ENCODE measurements at regions not wholly inside any gene's neighbourhood (a gene's known extent, or its start where the extent isn't known, plus 50 kb on each side); places are given as distances from the start of the nearest gene placed in this dataset.

DNA sequence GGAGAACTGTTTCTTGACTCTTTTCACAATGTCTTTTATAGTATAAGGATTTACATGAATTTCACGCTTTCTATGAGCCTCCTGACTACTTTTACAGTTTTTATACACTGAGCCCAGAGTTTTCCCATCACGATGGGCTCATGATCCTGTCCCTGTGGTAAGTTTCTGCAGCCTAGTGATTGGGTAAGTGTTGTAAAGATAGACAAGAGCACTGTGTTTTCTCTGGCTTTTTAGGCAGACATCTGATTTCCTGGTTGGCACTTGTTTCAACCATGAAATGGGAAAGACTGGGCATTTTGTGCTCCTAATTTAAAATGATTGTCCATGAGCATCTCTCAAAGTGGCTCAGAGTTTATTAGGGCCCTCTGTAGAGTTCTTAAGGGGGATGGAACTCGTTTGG lies 299.0 kb downstream of the FAT3 start:
- no peak for TF ChIP-seq TCF12 (IDR thresholded peaks at IDR 0.05; ENCODE audit: low read depth)
- TF ChIP-seq TEAD4 (IDR thresholded peaks at IDR 0.05): no peak
- TF ChIP-seq CEBPB (IDR thresholded peaks at IDR 0.05): no peak
- TF ChIP-seq EGR1 (IDR thresholded peaks at IDR 0.05): no peak
- no peak for TF ChIP-seq FOXM1 (IDR thresholded peaks at IDR 0.05; ENCODE audit: borderline replicate concordance, low read depth)
- TF ChIP-seq, protein P1, sequence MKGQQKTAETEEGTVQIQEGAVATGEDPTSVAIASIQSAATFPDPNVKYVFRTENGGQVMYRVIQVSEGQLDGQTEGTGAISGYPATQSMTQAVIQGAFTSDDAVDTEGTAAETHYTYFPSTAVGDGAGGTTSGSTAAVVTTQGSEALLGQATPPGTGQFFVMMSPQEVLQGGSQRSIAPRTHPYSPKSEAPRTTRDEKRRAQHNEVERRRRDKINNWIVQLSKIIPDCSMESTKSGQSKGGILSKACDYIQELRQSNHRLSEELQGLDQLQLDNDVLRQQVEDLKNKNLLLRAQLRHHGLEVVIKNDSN (IDR thresholded peaks at IDR 0.05): no peak
- TF ChIP-seq, protein P2, sequence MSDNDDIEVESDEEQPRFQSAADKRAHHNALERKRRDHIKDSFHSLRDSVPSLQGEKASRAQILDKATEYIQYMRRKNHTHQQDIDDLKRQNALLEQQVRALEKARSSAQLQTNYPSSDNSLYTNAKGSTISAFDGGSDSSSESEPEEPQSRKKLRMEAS (IDR thresholded peaks at IDR 0.05): no peak
- TF ChIP-seq CREB1 (IDR thresholded peaks at IDR 0.05; ENCODE audit: low read depth): no peak
- no peak for TF ChIP-seq RAD21 (IDR thresholded peaks at IDR 0.05; ENCODE audit: low read depth)
- no peak for TF ChIP-seq EP300 (IDR thresholded peaks at IDR 0.05; ENCODE audit: borderline replicate concordance)
- TF ChIP-seq TAF1 (IDR thresholded peaks at IDR 0.05; ENCODE audit: low read depth): no peak
- TF ChIP-seq, protein P3, sequence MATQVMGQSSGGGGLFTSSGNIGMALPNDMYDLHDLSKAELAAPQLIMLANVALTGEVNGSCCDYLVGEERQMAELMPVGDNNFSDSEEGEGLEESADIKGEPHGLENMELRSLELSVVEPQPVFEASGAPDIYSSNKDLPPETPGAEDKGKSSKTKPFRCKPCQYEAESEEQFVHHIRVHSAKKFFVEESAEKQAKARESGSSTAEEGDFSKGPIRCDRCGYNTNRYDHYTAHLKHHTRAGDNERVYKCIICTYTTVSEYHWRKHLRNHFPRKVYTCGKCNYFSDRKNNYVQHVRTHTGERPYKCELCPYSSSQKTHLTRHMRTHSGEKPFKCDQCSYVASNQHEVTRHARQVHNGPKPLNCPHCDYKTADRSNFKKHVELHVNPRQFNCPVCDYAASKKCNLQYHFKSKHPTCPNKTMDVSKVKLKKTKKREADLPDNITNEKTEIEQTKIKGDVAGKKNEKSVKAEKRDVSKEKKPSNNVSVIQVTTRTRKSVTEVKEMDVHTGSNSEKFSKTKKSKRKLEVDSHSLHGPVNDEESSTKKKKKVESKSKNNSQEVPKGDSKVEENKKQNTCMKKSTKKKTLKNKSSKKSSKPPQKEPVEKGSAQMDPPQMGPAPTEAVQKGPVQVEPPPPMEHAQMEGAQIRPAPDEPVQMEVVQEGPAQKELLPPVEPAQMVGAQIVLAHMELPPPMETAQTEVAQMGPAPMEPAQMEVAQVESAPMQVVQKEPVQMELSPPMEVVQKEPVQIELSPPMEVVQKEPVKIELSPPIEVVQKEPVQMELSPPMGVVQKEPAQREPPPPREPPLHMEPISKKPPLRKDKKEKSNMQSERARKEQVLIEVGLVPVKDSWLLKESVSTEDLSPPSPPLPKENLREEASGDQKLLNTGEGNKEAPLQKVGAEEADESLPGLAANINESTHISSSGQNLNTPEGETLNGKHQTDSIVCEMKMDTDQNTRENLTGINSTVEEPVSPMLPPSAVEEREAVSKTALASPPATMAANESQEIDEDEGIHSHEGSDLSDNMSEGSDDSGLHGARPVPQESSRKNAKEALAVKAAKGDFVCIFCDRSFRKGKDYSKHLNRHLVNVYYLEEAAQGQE (IDR thresholded peaks at IDR 0.05; ENCODE audit: low read depth): no peak
- TF ChIP-seq NFIC (IDR thresholded peaks at IDR 0.05): no peak
- no peak for TF ChIP-seq YY1 (IDR thresholded peaks at IDR 0.05; ENCODE audit: low read depth)
- no peak for TF ChIP-seq ZBTB7A (IDR thresholded peaks at IDR 0.05; ENCODE audit: low read depth)

DNA sequence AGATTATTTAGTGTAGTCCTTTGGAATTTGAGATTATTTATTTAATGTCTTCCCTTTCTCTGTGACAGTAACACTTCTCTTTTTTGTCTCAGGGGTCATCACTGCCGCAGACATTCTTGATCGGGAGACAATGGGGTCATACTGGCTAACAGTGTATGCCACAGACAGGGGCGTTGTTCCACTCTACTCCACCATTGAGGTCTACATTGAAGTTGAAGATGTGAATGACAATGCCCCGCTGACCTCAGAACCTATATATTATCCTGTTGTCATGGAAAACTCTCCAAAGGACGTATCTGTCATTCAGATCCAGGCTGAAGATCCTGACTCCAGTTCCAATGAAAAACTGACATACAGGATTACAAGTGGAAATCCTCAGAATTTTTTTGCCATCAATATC lies 299.9 kb downstream of the FAT3 start:
- TF ChIP-seq ZBTB7A (IDR thresholded peaks at IDR 0.05; ENCODE audit: low read depth) (no peak), EP300 (IDR thresholded peaks at IDR 0.05; ENCODE audit: borderline replicate concordance) (no peak)

DNA sequence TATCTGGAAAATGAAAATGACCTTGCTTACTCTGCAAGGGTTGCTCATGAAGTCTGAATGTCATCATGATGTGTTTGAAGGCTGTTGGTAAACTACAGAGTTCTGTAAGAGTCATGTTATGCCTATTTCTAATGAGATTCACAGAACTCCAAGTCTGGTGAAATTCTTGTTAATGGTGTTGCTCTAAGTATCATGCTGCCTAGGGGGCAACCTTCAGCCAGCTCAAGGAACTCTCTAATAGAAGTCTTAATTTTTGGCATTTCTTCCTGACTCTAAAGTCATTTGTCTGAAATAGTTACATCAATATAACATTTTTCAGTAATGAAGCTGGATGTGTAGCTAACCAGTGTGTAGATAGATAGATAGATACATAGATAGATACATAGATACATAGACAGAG lies 302.8 kb downstream of the FAT3 start:
- TF ChIP-seq TEAD4 (IDR thresholded peaks at IDR 0.05) (no peak), TAF1 (IDR thresholded peaks at IDR 0.05; ENCODE audit: low read depth) (no peak), TCF12 (IDR thresholded peaks at IDR 0.05; ENCODE audit: low read depth) (no peak), CREB1 (IDR thresholded peaks at IDR 0.05; ENCODE audit: low read depth) (no peak), EP300 (IDR thresholded peaks at IDR 0.05; ENCODE audit: borderline replicate concordance) (no peak), YY1 (IDR thresholded peaks at IDR 0.05; ENCODE audit: low read depth) (no peak), RAD21 (IDR thresholded peaks at IDR 0.05; ENCODE audit: low read depth) (no peak), CEBPB (IDR thresholded peaks at IDR 0.05) (no peak), EGR1 (IDR thresholded peaks at IDR 0.05) (no peak), FOXM1 (IDR thresholded peaks at IDR 0.05; ENCODE audit: borderline replicate concordance, low read depth) (no peak), ZBTB7A (IDR thresholded peaks at IDR 0.05; ENCODE audit: low read depth) (no peak), NFIC (IDR thresholded peaks at IDR 0.05) (no peak)
- TF ChIP-seq, protein P2 (IDR thresholded peaks at IDR 0.05): no peak
- TF ChIP-seq, protein P3 (IDR thresholded peaks at IDR 0.05; ENCODE audit: low read depth): no peak
- TF ChIP-seq, protein P1 (IDR thresholded peaks at IDR 0.05): no peak

DNA sequence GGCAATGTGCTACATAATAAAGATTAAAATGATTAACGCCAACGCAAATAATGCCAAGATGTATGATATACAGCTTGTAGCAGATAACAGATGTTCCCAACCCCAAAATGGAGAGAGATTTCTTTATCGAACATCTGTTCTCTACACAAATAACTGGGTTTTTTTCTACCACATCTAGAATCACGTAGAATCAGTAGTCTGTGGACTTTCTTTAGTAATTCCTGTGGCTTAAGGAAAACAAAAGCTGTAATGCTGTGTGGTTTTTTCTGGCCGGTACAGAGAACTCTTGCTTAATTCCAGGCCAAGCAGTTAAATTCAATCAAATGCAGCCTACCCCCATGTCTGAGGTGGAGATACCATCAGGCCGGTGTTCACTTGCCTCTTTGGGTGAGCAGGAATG lies 303.4 kb downstream of the FAT3 start:
- TF ChIP-seq FOXM1 (IDR thresholded peaks at IDR 0.05; ENCODE audit: borderline replicate concordance, low read depth) (no peak), CREB1 (IDR thresholded peaks at IDR 0.05; ENCODE audit: low read depth) (no peak), NFIC (IDR thresholded peaks at IDR 0.05) (no peak), ZBTB7A (IDR thresholded peaks at IDR 0.05; ENCODE audit: low read depth) (no peak), RAD21 (IDR thresholded peaks at IDR 0.05; ENCODE audit: low read depth) (no peak), CEBPB (IDR thresholded peaks at IDR 0.05) (no peak), YY1 (IDR thresholded peaks at IDR 0.05; ENCODE audit: low read depth) (no peak)
- TF ChIP-seq, protein P3 (IDR thresholded peaks at IDR 0.05; ENCODE audit: low read depth): no peak
- TF ChIP-seq, protein P2 (IDR thresholded peaks at IDR 0.05): no peak
